HG03060 (cell line): ENCODE measurements at regions not wholly inside any gene's neighbourhood (a gene's known extent, or its start where the extent isn't known, plus 50 kb on each side); places are given as distances from the start of the nearest gene placed in this dataset.
"Not testable (repeated sequence)": the region's sequence is repeated elsewhere in the genome, so short reads cannot be mapped to it uniquely, and the experiment has no call there.

Experiments used
- ATAC-seq: cut with Tn5 transposase; IDR thresholded peaks from one replicate; pipeline ENCODE4 v1.9.1; 2021; ENCODE audit warnings: low read depth, moderate number of reproducible peaks; ENCODE audit not compliant: unreplicated experiment

DNA sequence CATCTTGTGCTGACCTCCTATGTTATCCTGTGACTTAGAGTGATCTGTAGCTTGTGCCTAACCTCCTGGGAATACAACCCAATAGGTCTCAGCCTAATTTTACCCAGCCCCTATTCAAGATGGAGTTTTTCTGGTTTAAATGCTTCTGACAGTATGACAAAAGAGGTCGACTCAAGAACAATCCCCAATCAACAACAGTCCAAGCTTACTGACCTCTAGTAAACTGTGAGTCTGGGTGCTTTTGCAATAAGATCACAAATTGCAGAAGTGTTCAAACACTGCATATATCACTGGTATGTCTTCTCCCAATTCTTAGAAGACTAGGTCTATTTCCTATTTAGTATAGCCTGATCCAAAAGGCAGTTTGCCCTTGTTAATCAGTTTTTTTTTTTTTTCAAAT is 323.5 kb upstream of the PTGER4 start:
- no peak for ATAC-seq

DNA sequence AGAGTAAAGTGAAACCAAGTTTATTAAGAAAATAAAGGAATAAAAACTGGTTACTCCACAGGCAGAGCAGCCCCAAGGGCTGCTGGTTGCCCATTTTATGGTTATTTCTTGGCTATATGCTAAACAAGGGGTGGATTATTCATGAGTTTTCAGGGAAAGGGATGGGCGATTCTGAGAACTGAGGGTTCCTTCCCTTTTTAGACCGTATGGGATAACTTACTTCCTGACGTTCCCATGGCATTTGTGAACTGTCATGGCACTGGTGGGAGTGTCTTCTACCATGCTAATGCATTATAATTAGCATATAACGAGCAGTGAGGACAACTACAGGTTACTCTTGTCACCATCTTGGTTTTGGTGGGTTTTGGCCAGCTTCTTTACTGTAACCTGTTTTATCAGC is 323.9 kb upstream of the PTGER4 start:
- no peak for ATAC-seq

DNA sequence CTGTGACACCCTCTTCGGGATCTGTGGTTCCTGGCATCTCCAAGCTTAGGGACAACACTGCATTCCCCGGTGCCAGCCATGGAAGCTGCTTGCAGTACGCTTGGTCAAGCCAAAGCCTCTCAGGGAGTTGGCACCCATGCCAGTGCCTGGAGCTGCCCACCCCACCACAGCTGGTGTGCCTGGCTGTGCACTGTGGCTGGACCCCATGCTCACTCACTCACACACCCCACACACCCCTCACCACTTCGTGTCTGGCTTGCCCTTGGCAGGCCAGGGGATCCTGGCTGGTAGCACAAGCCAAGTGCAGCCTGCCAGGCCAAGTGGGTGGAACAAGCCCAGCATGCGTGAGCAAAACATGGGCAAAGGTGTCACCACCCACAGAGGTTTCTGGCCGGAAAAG is 324.5 kb upstream of the PTGER4 start:
- no peak for ATAC-seq

DNA sequence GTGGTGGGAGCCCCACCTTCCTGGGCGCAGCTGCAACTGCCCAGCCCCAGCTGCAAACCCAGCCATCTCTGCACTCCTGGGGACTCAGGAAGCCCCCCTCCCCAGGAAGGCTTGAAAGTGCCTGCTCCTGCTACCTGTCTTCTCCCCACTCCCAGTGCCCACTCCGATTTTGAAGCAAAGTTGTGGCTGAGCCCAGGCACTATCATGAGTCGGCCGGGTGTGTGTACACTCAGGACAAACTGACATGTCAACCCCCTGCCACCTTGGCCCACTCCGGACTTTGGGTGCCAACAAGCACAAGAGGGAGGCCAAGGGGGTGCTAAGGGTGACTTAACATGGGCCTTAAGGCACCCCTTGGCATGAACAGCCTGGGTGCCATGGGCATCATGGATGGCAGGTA is 325.5 kb upstream of the PTGER4 start:
- ATAC-seq = no peak

DNA sequence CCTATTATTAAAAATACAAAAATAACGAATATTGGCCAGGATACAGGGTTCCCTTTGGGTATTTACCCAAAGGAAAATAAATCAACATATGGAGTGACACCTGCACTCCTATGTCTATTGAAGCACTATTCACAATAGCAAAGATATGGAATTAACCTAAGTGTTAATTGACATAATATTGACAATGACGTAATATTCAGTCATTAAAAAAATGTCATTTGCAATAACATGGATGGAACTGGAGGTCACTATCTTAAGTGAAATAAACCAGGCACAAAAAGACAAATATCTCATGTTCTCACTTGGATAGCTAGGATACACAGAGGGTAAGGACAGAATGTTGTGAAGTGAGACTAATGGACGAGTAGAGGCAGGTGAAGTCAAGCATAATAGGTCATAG is 326.3 kb upstream of the PTGER4 start:
- ATAC-seq = no peak

DNA sequence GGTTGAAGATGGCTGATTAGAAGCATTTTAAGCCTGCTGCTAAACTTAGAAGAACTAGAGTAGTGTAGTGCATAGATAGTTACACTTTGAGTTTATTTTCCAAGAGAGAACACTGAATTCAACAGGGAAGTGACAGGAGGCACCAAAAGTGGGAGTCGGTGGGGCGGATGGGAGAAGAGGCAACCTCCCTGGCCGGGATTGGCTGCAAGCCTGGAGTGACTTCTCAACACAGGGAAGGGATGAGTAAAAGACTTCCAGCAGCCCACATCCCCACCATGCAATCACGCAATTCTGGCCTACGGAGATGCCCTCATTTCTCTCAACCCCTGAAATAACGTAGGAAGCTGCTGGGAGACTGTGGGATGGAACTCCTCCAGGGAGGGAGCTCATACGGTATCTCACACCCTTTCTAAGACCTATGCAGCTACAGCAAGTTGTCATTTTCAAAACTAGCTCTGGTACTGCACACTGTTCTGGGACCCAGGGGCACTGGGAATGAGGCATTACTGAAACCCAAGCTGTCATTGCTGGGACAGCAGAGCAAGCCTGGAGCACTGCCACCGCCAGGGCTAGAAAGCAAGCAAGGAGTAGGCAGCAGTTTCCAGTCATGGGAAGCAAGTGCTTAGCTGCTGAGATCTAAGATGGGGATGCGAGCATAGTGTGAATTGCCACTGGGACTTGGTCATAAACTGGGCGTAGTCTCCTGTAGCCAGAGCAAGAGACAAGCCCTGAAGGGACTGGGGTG is 331.6 kb upstream of the PTGER4 start:
- ATAC-seq = no peak

DNA sequence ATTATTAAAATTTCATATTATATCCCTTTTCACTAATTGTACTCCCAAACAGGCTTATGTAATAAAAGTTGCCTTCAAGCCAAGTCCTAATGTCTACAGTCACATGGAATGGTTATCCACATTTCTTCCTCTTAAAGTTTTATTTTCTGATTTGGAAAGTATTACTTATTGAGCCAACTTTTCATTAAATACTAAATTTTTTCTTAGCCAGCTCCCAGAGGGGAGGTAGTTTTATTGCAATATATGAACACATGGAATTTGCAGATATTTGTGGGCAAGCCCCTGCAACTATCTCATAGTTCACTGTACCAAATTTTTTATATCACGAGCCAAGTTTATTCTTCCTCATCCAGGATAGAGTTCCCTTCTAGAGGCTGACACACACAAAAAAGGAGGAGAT is 332.8 kb upstream of the PTGER4 start:
- ATAC-seq = no peak

DNA sequence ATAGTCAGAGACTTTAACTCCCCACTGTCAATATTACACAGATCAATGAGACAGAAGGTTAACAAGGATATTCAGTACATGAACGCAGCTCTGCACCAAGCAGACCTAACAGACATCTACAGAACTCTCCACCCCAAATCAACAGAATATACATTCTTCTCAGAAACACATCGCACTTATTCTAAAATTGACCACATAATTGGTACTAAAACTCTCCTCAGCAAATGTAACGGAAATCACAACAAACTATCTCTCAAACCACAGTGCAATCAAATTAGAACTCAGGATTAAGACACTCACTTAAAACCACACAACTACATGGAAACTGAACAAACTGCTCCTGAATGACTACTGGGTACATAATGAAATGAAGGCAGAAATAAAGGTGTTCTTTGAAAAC is 341.3 kb upstream of the PTGER4 start:
- ATAC-seq = not testable (repeated sequence)

DNA sequence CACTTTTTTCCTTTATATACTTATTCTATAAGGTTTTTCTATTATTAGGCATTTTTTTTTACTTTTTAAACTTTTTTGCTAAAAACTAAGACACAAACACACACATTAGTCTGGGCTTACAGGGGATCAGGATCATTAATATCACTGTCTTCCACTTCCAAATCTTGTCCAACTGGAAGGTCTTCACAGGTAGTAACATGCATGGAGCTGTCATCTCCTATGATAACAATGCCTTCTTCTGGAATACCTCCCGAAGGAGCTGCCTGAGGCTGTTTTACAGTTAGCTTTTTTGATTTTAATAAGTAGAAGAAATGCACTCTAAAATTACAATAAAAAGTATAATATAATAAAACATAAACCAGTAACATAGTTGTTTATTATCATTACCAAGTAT is 345.5 kb upstream of the PTGER4 start:
- ATAC-seq = no peak

DNA sequence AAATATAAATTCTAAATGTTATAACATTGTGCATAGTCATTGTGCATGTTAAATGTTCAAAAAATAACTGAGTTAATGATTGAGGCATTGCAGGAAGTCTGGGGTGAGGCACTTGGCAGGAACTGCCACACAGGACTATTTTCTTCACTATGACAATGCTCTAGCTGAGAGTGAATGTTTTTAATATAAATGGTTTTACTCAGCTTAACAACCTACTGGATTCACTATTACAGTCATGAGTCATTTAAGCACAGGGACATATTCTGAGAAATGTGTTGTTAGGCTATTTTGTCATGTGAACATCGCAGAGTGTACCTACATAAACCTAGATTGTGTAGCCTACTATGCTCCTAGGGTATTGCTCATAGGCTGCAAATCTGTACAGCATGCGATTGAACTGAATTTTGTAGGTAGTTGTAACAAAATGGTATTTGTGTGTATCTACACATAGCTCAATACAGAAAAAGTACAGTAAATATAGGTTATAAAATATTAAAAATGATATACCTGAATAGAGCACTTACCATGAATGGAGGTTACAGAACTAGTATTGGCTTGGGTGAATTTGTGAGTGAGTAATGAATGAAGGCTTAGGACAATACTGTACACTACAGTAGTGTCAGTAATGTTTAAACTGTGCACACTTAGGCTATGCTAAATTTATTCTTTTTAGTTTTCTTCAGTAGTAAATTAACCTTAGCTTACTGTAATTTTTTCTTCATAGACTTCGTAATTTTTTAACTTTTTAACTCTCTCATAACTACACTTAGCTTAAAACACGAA is 346.1 kb upstream of the PTGER4 start:
- ATAC-seq = peak; percentile 74

DNA sequence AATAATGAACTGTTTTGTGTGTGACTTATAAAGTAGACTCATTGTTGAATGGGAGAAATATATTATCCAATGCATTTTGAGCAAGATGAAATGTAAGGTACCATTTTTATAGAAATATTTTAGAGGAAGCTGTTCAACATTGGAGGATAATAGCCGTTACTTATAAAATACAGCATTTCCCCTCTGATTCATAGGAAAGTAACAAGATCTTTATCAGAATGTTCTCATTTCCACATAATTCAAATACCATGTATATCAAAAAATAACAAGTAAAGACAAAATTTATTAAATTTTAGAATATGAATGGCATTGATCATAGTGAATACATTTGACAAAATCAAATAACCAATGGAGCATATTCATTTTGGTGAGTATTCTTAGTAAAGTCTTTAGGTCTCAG is 346.7 kb upstream of the PTGER4 start:
- no peak for ATAC-seq

DNA sequence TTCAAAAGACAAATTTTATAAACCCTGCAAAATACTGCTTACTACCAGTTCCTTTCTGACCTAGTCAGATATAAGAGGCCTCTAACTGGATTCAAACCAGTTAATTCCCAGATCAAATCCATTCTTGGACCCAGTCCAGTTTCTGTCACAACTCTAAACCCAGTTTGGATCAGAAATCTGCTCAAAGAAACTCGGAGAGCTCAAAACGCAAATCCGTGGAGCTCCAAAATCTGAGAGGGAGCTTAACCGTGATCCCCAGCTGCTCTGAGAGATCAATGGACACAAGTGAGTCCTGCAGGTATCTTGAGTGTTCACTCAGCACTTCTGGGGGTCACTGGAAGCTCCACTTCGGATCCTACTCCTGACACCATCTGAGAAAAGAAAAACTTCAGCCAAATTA is 348.1 kb upstream of the PTGER4 start:
- no peak for ATAC-seq

DNA sequence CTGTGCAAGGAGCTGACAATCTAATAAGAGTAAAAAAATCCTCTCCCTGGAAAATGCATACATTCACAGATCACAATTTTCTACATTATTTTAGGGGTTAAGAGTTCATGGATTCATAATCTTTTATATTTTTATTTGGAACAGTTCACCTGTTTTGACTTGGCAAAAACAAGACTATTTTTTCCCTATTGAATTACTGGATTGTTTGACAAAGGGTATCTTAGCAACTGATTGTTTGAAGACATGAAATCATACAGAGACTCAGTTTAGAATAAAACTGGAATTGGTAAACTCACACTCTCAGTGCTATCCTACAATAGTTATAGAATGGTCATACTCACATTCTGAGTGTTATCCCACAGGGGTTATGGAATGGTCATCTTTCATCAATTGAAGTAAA is 358.2 kb upstream of the PTGER4 start:
- ATAC-seq = no peak

DNA sequence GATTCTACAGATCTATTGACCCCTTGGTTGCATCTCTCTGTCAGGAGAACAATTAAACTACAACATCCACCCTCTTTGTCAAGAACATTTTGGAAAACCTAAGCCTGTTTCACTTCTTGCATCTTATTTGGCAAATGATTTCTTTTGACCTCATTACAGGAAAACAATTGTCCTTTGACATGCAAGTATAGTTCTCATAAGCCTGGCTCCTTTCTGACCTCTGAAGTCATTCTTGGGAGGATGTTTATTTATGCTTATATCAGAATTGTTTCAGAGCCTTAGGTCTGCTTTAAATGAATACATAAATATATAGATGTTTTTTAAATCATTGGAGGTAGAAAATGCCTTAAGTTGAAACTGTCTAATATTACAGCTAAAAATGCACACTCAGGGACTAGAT is 361.3 kb upstream of the PTGER4 start:
- ATAC-seq = no peak

DNA sequence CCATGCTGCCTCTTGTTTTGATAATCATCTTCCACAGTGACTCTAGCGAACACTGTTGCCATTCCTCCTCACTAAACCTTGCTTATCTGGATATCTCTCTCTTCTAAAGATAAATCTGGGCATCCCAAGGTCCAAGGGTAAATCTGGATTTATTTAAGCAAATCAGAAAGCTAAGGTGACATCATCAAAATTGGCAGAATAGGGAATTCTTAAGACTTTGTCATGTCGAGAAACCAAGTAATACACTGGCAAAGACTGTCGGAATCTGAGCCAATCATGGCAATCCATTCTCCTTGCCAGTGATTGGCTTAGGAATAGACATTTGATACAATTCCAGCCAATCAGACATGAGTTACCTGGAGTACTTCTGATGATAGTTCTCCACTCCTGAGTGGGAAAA is 362.7 kb upstream of the PTGER4 start:
- no peak for ATAC-seq

DNA sequence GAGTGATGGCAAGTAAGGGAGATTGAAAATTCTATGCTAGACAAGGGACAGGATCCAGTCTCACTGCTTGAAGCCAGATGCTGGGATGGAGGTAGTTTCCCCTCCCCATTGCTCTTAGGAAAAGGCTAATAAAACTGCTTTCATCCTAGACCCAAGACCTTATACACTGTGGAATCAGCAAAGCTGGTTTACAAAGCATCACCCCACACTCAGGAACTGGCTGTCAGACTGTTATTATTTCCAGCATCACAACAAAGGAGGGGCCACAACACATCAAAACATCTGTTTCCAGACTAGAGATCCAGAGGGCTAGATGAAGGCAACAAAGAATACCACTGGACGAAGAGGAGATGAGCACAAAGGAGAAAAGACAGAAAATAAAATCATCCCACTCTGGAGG is 364.6 kb upstream of the PTGER4 start:
- ATAC-seq = no peak

DNA sequence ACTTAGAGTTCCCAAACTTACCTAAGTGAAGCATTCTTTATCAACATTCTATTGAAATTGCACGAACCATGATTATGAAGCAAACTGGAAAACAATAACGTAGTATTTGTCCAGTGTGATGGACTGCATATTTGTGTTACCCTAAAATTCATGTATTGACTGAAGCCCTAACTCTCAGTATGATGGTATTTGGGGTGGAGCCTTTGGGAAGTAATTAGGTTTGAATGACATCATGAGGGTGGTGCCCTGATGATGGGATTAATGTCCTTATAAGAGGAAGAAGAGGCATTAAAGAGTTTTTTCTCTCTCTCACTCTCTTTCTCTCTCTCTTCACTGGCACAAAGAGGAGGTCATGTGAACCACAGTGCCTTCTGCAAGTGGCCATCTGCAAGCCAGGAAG is 365.4 kb upstream of the PTGER4 start:
- ATAC-seq = no peak

DNA sequence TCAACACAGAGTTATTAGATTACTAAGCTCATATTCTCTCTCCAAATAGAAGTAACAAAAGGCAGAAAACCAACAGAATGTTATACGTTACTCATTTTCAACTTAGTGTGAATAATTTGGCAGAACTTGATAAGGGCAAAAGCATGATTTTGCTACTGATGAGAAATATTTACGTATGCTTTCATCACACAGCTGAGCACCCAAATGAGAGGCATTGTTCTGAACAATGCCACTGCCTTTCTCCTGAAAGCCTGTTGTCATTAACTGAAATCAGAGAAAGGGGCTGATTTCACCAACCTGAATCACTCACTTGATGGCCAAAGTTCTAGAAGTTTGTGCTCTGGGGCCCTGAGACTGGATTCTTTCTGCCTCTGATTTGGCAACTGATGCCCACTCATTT is 367.5 kb upstream of the PTGER4 start:
- ATAC-seq = no peak

DNA sequence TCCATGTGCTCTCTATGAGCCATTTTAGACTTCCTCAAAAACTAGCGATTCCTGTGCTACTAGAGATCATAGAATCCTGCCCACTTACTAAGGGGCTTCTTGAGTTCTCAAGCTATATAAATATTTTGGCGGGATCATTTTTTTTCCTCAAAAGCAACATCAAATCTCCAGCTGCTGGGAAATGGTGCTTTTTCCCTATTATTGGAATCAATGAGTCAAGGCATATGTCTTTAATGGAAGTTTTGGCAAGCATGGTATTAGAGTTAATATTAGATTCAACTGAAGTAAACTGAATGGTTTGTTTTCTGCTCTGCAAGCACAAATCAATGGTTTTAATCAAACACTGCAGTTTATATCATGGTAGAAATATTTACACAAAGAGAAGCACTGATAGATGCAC is 369.9 kb upstream of the PTGER4 start:
- no peak for ATAC-seq

DNA sequence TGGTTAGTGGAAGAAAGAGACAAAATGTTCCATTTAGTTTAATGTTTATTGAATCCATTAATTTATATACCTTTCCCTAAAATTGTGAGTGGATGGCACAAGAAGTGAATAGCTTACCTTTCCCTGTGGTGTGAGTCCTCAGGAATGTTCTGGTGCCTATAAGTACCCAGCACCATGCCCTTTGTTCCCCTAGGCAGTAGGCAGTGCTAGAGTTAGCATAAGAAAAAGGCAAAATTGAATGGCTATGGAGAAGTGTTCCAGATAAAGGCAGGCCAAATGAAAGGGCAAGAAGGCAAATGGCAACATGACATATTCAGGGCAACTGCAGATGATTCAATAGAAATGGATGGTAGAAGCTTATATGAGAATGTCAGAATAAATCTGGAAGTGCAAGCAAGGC is 370.8 kb upstream of the PTGER4 start:
- ATAC-seq = no peak

DNA sequence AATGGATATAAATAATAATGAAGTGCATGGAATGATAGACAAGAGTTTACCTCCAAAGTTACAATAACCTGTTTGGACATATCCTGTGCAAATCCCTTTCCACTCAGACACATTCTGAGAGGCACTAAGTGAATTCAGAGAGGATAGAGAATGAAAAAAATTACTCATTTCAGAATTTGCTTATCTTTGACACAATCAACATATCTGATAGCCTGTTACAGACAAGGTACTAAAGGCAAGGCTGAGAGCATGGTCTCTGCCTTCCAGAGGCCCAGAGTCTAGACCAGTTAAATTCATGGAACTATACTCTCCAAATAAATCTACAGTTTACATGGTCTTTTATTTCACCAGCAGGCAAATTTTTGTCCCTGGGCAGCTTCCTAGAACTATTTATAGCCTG is 371.8 kb upstream of the PTGER4 start:
- ATAC-seq = no peak

DNA sequence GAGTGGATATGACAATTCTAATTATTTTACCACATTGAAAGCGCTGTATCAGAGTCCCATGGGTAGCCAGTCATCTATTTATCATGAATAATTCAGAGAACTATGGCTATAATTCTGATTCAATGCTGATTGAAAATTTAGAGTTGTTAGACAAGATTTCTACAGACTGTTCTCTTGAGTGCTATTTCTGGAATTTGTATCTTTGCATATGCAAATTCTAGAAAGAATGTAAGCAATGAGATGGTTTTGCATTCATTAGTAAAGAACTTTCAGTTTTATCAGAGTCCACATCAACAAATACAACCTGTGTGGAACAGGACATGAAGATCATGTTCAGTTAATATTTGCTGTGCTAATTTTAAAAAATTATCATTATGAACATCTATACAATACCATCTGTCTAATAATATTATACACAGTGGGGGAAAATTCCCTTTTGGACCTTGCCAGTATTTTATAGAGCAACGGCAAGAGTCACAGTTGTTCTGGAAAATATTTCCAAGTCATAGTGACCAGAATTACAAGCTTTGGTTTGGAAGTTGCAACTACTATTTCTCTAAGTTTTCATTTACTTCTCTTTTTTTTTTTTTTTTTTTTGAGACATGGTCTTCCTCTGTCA is 372.7 kb upstream of the PTGER4 start:
- ATAC-seq = no peak
